ENCODE measurements at regions not wholly inside any gene's neighbourhood (a gene's known extent, or its start where the extent isn't known, plus 50 kb on each side); places are given as distances from the start of the nearest gene placed in this dataset.
"Not testable (repeated sequence)": the region's sequence is repeated elsewhere in the genome, so short reads cannot be mapped to it uniquely, and the experiment has no call there.

- no peak for TF ChIP-seq POLR2A (IDR thresholded peaks at IDR 0.05; ENCODE audit: low read depth, low read length)
- FAIRE-seq (no peak), DNase-seq (ENCODE audit: insufficient read length, low spot score) (no peak)
Measured at GRCh38 chr1:38524025-38524641, 335.4 kb downstream of the RRAGC start.

DNA sequence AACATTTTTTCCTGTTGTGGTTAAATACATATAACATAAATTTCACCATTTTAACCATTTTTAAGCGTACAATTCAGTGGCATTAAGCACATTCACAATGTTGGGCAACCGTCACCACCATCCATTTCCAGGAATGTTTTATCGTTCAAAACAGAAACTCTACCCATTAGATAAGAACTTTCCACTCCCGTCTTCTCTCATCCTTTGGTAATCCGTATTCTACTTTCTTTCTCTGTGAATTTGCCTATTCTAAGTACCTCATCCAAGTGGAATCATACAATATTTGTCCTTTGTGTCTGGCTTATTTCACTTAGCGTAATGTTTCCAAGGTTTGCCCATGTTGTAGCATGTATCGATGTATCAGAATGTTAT lies 336.0 kb downstream of the RRAGC start:
- DNase-seq (ENCODE audit: insufficient read length, low spot score): no peak
- TF ChIP-seq POLR2A (IDR thresholded peaks at IDR 0.05; ENCODE audit: low read depth, low read length): no peak
- FAIRE-seq: no peak

DNA sequence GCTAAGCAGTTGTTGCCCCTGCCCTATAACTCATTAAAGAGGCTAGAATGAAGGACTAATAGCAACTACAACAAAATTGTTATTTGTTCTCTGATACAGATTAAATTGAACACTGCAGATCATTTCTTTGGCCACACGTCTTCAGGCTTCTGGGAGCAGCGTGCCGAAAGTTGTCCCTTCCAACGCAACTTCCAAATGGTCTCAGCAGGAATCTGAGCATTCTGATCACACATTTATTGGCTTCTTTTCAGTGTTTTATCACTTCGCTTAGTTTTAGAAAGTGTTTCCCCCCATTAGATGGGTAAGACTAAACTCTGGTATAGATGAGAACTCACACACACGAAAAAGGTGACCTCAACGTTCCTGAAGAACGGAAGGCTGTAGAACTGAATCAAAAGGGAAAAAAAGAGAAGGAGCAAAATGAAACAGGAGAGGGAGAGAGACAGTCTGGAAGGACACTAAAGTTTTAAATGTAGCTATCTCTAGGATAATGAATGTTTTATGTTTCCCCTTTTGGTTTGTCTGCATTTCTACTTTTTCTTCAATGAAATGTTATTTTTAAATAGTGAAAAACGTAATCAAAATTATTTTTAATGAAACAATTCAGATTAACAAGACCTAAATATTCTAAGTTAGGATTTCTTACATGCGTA lies 336.5 kb downstream of the RRAGC start:
- TF ChIP-seq POLR2A (IDR thresholded peaks at IDR 0.05; ENCODE audit: low read depth, low read length): no peak
- FAIRE-seq: no peak
- no peak for DNase-seq (ENCODE audit: insufficient read length, low spot score)

DNA sequence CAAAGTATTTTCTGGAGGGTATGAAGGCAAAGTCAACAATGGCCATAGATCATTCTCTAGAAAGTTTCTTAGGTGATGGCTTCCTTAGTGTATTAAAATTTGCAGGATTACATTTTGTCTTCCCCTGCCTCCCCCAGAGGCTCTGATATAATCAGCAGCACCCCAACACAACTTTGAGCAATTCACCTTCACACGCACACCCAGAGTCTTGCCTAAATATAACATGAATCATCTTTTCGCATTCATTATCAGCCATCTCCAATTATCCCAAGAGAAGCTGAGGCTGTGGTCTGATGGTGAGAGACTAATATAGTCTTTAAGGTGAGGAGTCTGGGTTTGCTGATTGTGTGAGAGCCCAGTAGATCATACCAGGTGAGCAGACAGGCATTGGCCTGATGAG lies 343.0 kb downstream of the RRAGC start:
- no peak for FAIRE-seq
- no peak for DNase-seq (ENCODE audit: insufficient read length, low spot score)
- TF ChIP-seq POLR2A (IDR thresholded peaks at IDR 0.05; ENCODE audit: low read depth, low read length): no peak

DNA sequence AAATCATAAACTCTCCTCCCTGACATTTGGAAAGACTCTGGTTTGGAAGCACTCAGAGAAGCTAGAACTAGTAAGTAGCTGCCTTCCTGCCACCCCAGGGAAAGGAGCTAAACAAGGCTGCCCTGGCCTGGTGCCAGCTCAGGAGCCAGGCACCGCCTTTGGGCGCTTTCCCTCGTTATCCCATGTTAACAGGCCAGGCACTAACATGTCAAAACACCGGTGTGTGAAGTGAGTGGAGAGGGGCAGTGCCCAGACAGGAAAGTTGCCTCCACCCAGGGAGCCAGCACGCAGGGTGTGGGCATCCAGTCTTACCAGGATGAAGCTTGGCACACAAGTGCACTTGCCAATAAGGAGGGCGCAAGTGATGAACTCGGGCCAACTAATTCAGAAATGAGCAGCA lies 346.8 kb downstream of the RRAGC start:
- FAIRE-seq (no peak), DNase-seq (ENCODE audit: insufficient read length, low spot score) (no peak)
- no peak for TF ChIP-seq POLR2A (IDR thresholded peaks at IDR 0.05; ENCODE audit: low read depth, low read length)

DNA sequence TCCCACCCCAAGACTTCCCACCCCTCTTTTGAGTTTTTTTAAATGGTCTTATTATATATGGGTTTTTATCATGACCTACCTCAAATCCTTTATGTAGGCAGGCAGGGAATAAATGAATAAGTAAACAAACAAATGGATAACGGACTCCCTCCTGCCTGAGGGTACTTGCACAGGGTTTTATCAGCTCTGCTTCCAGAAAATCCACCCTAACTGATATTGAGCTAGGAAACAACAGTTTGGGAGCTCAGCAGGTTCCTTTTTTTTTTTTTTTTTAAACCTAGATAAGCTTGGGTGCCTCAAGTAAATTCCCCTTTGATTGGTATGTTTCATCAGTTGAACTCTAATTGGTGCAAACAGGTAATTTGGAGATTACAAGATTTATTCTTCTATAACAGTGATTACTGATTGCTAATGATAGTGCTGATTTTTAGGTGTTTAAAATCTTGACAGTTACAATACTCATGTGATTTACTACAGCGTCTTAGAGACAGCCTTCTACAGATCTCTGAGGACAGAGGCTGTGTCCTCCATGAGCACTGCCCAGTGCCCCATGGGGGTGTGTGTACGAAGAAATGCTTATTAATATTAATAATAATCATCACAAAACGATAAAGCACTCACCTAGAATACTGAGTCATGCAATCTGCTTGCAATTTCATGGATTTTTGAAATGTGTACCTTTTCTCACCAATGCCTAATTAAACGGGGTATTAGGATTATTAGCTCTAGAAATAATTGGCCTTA lies 347.4 kb downstream of the RRAGC start:
- FAIRE-seq: no peak
- no peak for DNase-seq (ENCODE audit: insufficient read length, low spot score)
- no peak for TF ChIP-seq POLR2A (IDR thresholded peaks at IDR 0.05; ENCODE audit: low read depth, low read length)

GRCh38 chr1:38508232-38508631 lies 351.3 kb downstream of the RRAGC start:
- no peak for DNase-seq (ENCODE audit: insufficient read length, low spot score)
- no peak for FAIRE-seq
- no peak for TF ChIP-seq POLR2A (IDR thresholded peaks at IDR 0.05; ENCODE audit: low read depth, low read length)

DNA sequence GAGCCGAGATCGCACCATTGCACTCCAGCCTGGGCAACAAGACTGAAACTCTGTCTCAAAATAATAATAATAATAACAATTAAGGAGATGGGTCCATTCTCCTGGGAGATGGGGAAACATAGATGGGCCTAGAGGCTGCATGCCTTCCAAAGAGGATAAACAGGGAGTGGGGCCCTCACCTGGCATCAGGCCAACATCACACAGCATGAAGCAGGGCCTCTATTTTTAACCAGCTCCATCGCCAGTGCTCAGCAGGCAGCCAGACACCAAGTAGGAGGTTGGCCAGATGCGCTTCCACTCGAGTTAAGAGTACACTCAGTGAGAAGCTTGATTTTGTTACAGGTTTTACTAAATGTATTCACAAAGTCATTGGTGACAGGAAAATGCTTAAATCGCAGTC lies 352.0 kb downstream of the RRAGC start:
- TF ChIP-seq POLR2A (IDR thresholded peaks at IDR 0.05; ENCODE audit: low read depth, low read length): no peak
- no peak for FAIRE-seq
- DNase-seq (ENCODE audit: insufficient read length, low spot score): no peak

- no peak for FAIRE-seq
- DNase-seq (ENCODE audit: insufficient read length, low spot score): no peak
- no peak for TF ChIP-seq POLR2A (IDR thresholded peaks at IDR 0.05; ENCODE audit: low read depth, low read length)
Measured at GRCh38 chr1:38505944-38506343, 353.6 kb downstream of the RRAGC start.

GRCh38 chr1:38502758-38503157 lies 356.8 kb downstream of the RRAGC start:
- DNase-seq (ENCODE audit: insufficient read length, low spot score) (no peak), FAIRE-seq (no peak)
- no peak for TF ChIP-seq POLR2A (IDR thresholded peaks at IDR 0.05; ENCODE audit: low read depth, low read length)

DNA sequence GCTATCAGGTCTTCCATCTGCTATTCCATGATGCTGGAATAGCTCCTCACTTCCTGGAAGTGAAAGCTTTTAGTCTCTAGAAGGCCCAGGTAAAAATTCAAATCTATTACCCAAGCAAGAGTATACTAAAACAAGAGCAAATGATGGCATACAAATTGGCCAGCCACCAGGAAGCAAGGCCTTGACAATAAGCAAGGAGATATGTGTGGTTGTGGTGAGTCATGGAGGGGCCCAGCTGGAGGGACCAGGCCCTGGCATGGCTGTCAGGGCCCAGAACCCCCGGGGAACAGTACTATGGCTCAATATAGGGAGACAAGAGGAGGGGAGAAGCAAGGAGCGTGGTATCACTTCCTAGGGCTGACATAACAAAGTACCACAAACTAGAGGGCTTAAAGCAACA lies 358.7 kb downstream of the RRAGC start:
- no peak for TF ChIP-seq POLR2A (IDR thresholded peaks at IDR 0.05; ENCODE audit: low read depth, low read length)
- DNase-seq (ENCODE audit: insufficient read length, low spot score) (no peak), FAIRE-seq (no peak)

GRCh38 chr1:38500352-38500751 lies 359.2 kb downstream of the RRAGC start:
- no peak for FAIRE-seq
- TF ChIP-seq POLR2A (IDR thresholded peaks at IDR 0.05; ENCODE audit: low read depth, low read length): no peak
- no peak for DNase-seq (ENCODE audit: insufficient read length, low spot score)

GRCh38 chr1:38498686-38499085 lies 360.9 kb downstream of the RRAGC start:
- TF ChIP-seq POLR2A (IDR thresholded peaks at IDR 0.05; ENCODE audit: low read depth, low read length): no peak
- FAIRE-seq (no peak), DNase-seq (ENCODE audit: insufficient read length, low spot score) (no peak)

GRCh38 chr1:38497921-38498656 lies 361.5 kb downstream of the RRAGC start:
- no peak for FAIRE-seq
- TF ChIP-seq POLR2A (IDR thresholded peaks at IDR 0.05; ENCODE audit: low read depth, low read length): no peak
- DNase-seq (ENCODE audit: insufficient read length, low spot score): no peak

DNA sequence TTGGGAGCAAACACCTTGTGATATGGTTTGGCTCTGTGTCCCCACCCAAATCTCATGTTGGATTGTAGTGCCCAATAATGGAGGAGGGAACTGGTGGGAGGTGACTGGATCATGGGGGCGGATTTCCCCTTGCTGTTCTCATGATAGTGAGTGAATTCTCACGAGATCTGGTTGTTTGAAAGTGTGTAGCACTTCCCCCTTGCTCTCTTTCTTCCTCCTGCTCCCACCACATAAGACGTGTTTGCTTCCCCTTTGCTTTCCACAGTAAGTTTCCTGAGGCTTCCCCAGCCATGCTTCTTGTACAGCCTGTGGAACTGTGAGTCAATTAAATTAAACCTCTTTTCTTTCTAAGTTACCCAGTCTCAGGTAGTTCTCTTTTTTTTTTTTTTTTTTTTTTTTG lies 366.3 kb downstream of the RRAGC start:
- not testable (repeated sequence) for DNase-seq (ENCODE audit: insufficient read length, low spot score); FAIRE-seq

Data from H54 (cell line).